ENCODE measurements at regions not wholly inside any gene's neighbourhood (a gene's known extent, or its start where the extent isn't known, plus 50 kb on each side); places are given as distances from the start of the nearest gene placed in this dataset.

DNA sequence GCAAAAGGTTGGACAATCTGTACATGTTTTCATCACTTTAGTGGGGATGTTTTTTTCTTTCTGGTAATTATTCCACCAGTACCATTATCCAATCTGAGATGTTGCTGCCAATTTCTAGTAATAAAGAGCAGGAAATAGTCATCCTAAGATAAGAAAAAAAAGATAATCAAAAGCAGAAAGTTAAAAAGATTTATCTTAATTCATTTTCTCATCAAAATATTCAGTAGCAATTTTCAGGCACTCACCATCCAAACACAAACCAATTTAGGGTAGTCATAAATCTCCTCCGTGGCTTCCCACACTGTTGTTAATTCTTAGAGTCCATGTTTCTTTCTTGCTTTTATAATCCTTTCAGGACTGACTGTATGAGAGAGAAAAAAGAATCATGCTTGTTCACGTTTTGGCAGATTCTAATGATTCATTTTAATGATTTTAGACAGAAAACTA is 263.7 kb upstream of the UGT8 start:
- TF ChIP-seq, protein P1, sequence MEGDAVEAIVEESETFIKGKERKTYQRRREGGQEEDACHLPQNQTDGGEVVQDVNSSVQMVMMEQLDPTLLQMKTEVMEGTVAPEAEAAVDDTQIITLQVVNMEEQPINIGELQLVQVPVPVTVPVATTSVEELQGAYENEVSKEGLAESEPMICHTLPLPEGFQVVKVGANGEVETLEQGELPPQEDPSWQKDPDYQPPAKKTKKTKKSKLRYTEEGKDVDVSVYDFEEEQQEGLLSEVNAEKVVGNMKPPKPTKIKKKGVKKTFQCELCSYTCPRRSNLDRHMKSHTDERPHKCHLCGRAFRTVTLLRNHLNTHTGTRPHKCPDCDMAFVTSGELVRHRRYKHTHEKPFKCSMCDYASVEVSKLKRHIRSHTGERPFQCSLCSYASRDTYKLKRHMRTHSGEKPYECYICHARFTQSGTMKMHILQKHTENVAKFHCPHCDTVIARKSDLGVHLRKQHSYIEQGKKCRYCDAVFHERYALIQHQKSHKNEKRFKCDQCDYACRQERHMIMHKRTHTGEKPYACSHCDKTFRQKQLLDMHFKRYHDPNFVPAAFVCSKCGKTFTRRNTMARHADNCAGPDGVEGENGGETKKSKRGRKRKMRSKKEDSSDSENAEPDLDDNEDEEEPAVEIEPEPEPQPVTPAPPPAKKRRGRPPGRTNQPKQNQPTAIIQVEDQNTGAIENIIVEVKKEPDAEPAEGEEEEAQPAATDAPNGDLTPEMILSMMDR (IDR thresholded peaks at IDR 0.05; ENCODE audit: poor library complexity, severe bottlenecking), result no peak
- TF ChIP-seq EP300 (conservative IDR thresholded peaks at IDR 0.05; ENCODE audit: poor library complexity, severe bottlenecking) (no peak), EZH2 (IDR thresholded peaks at IDR 0.05; ENCODE audit: borderline replicate concordance, insufficient read depth, low read length, poor library complexity, severe bottlenecking) (no peak), TAF1 (IDR thresholded peaks at IDR 0.05; ENCODE audit: low read depth) (no peak), SMC3 (conservative IDR thresholded peaks at IDR 0.05; ENCODE audit: poor library complexity) (no peak), RAD21 (conservative IDR thresholded peaks at IDR 0.05) (no peak), MXI1 (conservative IDR thresholded peaks at IDR 0.05; ENCODE audit: poor library complexity, severe bottlenecking) (no peak)
- TF ChIP-seq, protein P2, sequence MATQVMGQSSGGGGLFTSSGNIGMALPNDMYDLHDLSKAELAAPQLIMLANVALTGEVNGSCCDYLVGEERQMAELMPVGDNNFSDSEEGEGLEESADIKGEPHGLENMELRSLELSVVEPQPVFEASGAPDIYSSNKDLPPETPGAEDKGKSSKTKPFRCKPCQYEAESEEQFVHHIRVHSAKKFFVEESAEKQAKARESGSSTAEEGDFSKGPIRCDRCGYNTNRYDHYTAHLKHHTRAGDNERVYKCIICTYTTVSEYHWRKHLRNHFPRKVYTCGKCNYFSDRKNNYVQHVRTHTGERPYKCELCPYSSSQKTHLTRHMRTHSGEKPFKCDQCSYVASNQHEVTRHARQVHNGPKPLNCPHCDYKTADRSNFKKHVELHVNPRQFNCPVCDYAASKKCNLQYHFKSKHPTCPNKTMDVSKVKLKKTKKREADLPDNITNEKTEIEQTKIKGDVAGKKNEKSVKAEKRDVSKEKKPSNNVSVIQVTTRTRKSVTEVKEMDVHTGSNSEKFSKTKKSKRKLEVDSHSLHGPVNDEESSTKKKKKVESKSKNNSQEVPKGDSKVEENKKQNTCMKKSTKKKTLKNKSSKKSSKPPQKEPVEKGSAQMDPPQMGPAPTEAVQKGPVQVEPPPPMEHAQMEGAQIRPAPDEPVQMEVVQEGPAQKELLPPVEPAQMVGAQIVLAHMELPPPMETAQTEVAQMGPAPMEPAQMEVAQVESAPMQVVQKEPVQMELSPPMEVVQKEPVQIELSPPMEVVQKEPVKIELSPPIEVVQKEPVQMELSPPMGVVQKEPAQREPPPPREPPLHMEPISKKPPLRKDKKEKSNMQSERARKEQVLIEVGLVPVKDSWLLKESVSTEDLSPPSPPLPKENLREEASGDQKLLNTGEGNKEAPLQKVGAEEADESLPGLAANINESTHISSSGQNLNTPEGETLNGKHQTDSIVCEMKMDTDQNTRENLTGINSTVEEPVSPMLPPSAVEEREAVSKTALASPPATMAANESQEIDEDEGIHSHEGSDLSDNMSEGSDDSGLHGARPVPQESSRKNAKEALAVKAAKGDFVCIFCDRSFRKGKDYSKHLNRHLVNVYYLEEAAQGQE (IDR thresholded peaks at IDR 0.05; ENCODE audit: borderline replicate concordance), result no peak
